ENCODE measurements at regions not wholly inside any gene's neighbourhood (a gene's known extent, or its start where the extent isn't known, plus 50 kb on each side); places are given as distances from the start of the nearest gene placed in this dataset.
A peak's percentile ranks its signal among the peaks of the same experiment; 100 is the strongest.

DNA sequence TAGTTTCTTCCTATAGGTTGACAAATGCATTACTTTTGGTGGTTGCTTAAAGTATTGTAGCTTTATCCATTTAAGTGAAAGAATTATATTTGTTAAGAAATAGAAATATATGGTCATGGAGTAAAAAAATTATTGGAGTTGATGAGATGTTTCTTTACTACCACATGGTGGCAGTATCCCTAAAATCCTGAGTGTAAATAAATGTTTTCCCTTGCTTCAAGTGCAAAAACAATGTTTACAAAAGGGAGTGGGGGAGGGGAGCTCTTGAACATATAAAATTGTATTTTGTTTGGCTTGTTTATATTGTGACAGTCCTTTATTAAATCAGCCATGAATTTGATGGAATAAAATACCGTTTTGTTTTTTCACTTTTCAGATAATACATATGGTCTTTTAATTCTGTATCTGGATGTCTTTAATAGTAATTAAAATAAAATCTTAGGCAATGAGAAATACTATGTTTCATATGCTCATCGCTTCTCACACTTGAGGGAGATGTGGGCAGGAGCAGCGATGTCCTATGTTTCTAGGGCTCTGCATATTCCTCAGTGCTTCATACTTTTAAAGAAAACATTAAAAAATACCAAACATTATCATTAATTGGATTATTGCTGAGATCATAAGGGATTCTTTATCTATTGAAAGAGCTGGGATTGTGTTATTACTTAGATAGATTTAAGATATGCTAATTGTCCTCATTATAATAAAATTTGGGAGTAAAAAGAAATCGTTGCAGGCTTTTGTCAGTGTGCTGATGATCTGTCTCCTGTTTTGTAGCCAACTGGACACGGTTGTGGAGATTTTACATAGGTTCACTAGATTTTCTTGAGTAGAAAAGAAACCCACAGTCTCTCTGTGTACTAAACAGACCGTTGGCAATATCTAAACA, 349.7 kb downstream of the TUSC7 start:
- TF ChIP-seq, protein P1, sequence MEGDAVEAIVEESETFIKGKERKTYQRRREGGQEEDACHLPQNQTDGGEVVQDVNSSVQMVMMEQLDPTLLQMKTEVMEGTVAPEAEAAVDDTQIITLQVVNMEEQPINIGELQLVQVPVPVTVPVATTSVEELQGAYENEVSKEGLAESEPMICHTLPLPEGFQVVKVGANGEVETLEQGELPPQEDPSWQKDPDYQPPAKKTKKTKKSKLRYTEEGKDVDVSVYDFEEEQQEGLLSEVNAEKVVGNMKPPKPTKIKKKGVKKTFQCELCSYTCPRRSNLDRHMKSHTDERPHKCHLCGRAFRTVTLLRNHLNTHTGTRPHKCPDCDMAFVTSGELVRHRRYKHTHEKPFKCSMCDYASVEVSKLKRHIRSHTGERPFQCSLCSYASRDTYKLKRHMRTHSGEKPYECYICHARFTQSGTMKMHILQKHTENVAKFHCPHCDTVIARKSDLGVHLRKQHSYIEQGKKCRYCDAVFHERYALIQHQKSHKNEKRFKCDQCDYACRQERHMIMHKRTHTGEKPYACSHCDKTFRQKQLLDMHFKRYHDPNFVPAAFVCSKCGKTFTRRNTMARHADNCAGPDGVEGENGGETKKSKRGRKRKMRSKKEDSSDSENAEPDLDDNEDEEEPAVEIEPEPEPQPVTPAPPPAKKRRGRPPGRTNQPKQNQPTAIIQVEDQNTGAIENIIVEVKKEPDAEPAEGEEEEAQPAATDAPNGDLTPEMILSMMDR (conservative IDR thresholded peaks at IDR 0.05; ENCODE audit: low read depth in 2 of 2), result peak in 1 of 2 experiments; percentile 80
- no peak for TF ChIP-seq POLR2AphosphoS5 (IDR thresholded peaks at IDR 0.05; ENCODE audit: low read depth)
- TF ChIP-seq EZH2phosphoT487 (IDR thresholded peaks at IDR 0.05; ENCODE audit: unreplicated experiment), result no peak
- no peak for TF ChIP-seq STAT1 (IDR thresholded peaks at IDR 0.05; ENCODE audit: unreplicated experiment)
- no peak for TF ChIP-seq EZH2 (IDR thresholded peaks at IDR 0.05; ENCODE audit: low read depth, unreplicated experiment)
- TF ChIP-seq, protein P2, sequence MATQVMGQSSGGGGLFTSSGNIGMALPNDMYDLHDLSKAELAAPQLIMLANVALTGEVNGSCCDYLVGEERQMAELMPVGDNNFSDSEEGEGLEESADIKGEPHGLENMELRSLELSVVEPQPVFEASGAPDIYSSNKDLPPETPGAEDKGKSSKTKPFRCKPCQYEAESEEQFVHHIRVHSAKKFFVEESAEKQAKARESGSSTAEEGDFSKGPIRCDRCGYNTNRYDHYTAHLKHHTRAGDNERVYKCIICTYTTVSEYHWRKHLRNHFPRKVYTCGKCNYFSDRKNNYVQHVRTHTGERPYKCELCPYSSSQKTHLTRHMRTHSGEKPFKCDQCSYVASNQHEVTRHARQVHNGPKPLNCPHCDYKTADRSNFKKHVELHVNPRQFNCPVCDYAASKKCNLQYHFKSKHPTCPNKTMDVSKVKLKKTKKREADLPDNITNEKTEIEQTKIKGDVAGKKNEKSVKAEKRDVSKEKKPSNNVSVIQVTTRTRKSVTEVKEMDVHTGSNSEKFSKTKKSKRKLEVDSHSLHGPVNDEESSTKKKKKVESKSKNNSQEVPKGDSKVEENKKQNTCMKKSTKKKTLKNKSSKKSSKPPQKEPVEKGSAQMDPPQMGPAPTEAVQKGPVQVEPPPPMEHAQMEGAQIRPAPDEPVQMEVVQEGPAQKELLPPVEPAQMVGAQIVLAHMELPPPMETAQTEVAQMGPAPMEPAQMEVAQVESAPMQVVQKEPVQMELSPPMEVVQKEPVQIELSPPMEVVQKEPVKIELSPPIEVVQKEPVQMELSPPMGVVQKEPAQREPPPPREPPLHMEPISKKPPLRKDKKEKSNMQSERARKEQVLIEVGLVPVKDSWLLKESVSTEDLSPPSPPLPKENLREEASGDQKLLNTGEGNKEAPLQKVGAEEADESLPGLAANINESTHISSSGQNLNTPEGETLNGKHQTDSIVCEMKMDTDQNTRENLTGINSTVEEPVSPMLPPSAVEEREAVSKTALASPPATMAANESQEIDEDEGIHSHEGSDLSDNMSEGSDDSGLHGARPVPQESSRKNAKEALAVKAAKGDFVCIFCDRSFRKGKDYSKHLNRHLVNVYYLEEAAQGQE (IDR thresholded peaks at IDR 0.05; ENCODE audit: unreplicated experiment), result no peak

Measured in GM23338 (cell line).